ENCODE measurements at regions not wholly inside any gene's neighbourhood (a gene's known extent, or its start where the extent isn't known, plus 50 kb on each side); places are given as distances from the start of the nearest gene placed in this dataset.
"Not testable (repeated sequence)": the region's sequence is repeated elsewhere in the genome, so short reads cannot be mapped to it uniquely, and the experiment has no call there.

DNA sequence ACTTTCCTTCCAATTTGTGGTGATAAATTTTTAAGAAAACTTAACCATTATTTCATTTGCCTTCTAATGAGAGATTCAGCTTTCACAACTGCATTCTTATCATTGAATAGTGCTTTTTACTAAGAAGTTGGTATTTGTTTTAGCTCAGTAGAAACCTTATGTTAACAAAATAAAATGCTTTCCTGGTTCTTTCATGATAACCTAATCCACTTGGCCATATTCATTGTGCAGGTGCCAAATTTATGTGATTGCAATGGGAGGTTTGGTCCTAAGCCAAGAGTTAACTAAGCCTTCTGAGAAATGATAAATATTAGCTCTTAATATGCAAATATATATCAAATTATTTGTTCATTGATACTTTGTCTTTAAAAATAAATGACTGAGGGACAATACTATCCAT lies 141.1 kb upstream of the TLE4 start:
- no peak for TF ChIP-seq CTCF (IDR thresholded peaks at IDR 0.05; ENCODE audit: insufficient read depth, low read depth, low read length)
- ChIA-PET POLR2A (no interaction called here), CTCF (interaction anchor here (0.6 kb wide), 1 partner anchor 69 kb away, joined by 6 read pairs; no protein-coding TSS in a partner anchor)
- Histone ChIP-seq H3K36me3 (ENCODE audit: control insufficient read depth, insufficient read depth, low read length) (no peaks in the 10 kb centered on the region), H3K27me3 (ENCODE audit: control insufficient read depth, insufficient read depth, low read length) (no peaks in the 10 kb centered on the region), H3K4me3 (ENCODE audit: low read depth, low read length) (no peak overlapping the region)
- no peak for DNase-seq (ENCODE audit: low read depth)

DNA sequence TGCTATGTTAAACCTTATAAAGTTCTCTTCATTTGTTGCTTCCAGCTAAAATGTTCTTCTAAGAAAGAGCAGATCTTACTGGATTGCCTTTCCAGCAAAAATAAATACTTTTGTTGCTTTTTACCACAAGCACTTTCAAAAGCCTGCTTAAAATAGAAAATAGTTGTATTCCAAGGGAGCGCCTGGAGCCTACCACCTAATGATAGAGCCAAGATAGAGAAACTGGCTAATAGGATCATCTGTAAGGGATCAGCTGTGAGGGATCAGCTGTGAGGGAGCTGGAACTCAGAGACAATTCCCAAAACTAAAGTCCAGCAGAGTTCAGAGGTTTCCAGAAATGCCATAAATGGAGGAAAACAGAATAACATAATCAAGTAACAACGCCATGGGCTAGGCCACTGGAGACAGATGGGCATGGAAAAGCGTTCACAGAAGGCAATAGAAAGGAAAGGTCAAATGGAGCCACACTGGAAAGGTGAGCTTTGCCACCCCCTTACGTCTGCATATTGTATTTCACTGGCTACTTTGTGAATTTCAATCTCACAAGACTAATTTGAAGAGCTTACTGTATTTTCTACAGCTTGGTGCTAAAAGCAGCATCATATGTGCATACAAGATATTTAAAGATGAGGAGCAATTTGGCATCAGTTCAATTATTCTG lies 140.6 kb upstream of the TLE4 start:
- TF ChIP-seq CTCF (IDR thresholded peaks at IDR 0.05; ENCODE audit: insufficient read depth, low read depth, low read length) = no peak
- CTCF ChIA-PET = interaction anchor here (0.6 kb wide), 1 partner anchor 70 kb away, joined by 6 read pairs; no protein-coding TSS in a partner anchor
- DNase-seq (ENCODE audit: low read depth) = no peak

DNA sequence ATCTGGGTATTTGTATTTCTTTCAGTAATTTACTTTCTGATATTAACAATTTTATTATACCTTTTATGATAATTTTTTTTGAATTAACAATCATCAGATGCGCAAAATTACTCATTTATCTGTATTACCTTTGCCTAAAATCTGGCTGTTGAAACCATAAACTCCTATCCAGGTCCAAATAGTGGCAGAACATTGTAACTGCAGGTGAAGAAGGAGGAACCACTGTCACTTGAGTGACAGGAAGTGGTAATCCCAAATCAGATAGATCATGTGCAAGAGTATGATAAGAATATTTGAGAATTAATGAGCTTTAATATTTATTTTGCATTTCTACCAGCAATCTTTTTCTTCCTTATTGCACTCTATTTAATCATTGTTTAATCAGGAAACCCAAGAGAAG lies 139.3 kb upstream of the TLE4 start:
- Histone ChIP-seq H3K27me3 (ENCODE audit: control insufficient read depth, insufficient read depth, low read length) (no peaks in the 10 kb centered on the region), H3K36me3 (ENCODE audit: control insufficient read depth, insufficient read depth, low read length) (no peaks in the 10 kb centered on the region), H3K4me3 (ENCODE audit: low read depth, low read length) (no peak overlapping the region)
- ChIA-PET CTCF (interaction anchor here (0.6 to 1.9 kb wide), 4 partner anchors 10 to 303 kb away, joined by 3 to 4 read pairs (median 3); no protein-coding TSS in a partner anchor), POLR2A (no interaction called here)
- TF ChIP-seq CTCF (IDR thresholded peaks at IDR 0.05; ENCODE audit: insufficient read depth, low read depth, low read length) = no peak
- DNase-seq (ENCODE audit: low read depth) = no peak

More for the DNA sequence above, 140.6 kb upstream of the TLE4 start:
- Histone ChIP-seq H3K4me3 (ENCODE audit: low read depth, low read length) (no peak overlapping the region), H3K27me3 (ENCODE audit: control insufficient read depth, insufficient read depth, low read length) (no peaks in the 10 kb centered on the region), H3K36me3 (ENCODE audit: control insufficient read depth, insufficient read depth, low read length) (no peaks in the 10 kb centered on the region)
- POLR2A ChIA-PET = no interaction called here

DNA sequence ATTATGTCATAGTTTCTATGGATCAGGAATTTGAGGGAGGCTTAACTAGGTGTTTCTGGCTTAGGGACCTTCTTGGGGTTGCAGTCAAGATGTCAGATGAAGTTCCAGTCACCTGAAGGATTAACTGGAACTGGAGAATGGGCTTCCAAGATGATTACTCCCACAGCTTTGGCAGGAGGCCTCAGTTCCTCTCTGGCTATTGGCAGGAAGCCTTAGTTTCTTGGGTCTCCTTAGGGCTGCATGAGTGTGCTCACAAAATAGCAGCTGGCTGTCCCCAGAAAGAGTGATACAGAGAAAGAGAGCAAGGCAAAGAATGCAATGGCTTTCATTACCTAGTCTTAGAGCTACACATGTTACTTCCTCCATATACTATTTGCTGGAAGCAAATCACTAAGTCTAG lies 138.1 kb upstream of the TLE4 start:
- ChIA-PET CTCF (interaction anchor here (1.9 kb wide), 1 partner anchor 304 kb away, joined by 4 read pairs; no protein-coding TSS in a partner anchor), POLR2A (no interaction called here)
- no peak for TF ChIP-seq CTCF (IDR thresholded peaks at IDR 0.05; ENCODE audit: insufficient read depth, low read depth, low read length)
- Histone ChIP-seq H3K36me3 (ENCODE audit: control insufficient read depth, insufficient read depth, low read length) (no peaks in the 10 kb centered on the region), H3K4me3 (ENCODE audit: low read depth, low read length) (no peak overlapping the region), H3K27me3 (ENCODE audit: control insufficient read depth, insufficient read depth, low read length) (no peaks in the 10 kb centered on the region)
- DNase-seq (ENCODE audit: low read depth) = no peak

DNA sequence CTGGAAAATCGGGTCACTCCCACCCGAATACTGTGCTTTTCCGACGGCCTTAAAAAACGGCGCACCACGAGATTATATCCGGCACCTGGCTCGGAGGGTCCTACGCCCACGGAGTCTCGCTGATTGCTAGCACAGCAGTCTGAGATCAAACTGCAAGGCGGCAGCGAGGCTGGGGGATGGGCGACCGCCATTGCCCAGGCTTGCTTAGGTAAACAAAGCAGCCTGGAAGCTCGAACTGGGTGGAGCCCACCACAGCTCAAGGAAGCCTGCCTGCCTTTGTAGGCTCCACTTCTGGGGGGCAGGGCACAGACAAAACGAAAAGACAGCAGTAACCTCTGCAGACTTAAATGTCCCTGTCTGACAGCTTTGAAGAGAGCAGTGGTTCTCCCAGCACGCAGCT lies 132.5 kb upstream of the TLE4 start:
- POLR2A ChIA-PET; H3K27me3 ChIP-seq (ENCODE audit: control insufficient read depth, insufficient read depth, low read length); H3K36me3 ChIP-seq (ENCODE audit: control insufficient read depth, insufficient read depth, low read length); DNase-seq (ENCODE audit: low read depth); CTCF ChIA-PET; H3K4me3 ChIP-seq (ENCODE audit: low read depth, low read length): not testable (repeated sequence)

All from BJ (cell line).